Rectal smooth muscle tissue (tissue), 1 donor: ENCODE measurements at regions not wholly inside any gene's neighbourhood (a gene's known extent, or its start where the extent isn't known, plus 50 kb on each side); places are given as distances from the start of the nearest gene placed in this dataset.

ENCODE experiments used
- H3K27ac ChIP-seq: one replicate; pipeline ENCODE4 v1.7.0; 2013; ENCODE audit warnings: low read depth, low read length, inconsistent platforms
- H3K27me3 ChIP-seq: one replicate; pipeline ENCODE4 v1.7.0; 2013; ENCODE audit warnings: low read length; ENCODE audit not compliant: control insufficient read depth, insufficient read depth
- H3K36me3 ChIP-seq: one replicate; pipeline ENCODE4 v1.7.0; 2013; ENCODE audit warnings: low read length; ENCODE audit not compliant: control insufficient read depth, insufficient read depth
- H3K4me1 ChIP-seq: one replicate; pipeline ENCODE4 v1.7.0; 2013; ENCODE audit warnings: low read length; ENCODE audit not compliant: control insufficient read depth, insufficient read depth
- H3K4me3 ChIP-seq: one replicate; pipeline ENCODE4 v1.7.0; 2013; ENCODE audit warnings: low read length
- H3K9ac ChIP-seq: one replicate; pipeline ENCODE4 v1.7.0; 2013; ENCODE audit warnings: low read length

DNA sequence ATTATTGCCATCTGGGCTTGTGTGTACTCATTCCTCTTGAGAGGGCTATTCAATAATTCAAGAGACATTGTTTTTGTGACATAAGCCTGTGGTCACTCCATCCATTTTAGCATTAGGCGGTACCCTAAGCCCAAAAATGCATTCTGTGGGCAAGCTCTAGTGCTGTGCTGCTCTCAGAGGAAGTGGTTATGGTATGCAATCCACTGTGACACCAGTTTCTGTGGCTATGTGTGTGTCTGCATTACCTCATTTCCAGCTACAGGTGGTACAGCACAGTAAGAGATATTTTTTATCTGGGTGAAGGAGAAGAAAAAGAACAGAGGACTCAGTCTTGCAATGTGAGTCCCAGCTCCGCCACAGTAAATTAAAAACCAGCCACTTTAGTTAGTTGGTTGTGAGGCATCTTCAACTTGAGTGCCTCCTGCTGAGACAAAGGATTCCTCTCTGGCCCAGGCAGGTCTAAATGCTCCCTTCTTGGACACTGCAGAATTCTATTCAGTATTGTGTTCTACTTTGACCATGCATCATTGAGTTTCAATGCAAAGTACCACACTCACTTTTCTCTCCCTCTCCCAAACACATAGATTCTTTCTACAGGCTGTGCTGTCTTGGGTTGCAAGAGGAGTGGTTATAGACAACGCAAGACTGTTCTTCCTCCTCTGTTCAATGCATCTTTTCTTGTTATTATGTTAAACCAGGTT lies 777.8 kb upstream of the BRINP3 start:
- H3K4me3 ChIP-seq = no peak overlapping the region
- H3K4me1 ChIP-seq = no peaks in the 10 kb centered on the region
- no peaks in the 10 kb centered on the region for H3K27me3 ChIP-seq
- H3K36me3 ChIP-seq = no peaks in the 10 kb centered on the region
- no peak overlapping the region for H3K27ac ChIP-seq
- H3K9ac ChIP-seq = no peak overlapping the region

DNA sequence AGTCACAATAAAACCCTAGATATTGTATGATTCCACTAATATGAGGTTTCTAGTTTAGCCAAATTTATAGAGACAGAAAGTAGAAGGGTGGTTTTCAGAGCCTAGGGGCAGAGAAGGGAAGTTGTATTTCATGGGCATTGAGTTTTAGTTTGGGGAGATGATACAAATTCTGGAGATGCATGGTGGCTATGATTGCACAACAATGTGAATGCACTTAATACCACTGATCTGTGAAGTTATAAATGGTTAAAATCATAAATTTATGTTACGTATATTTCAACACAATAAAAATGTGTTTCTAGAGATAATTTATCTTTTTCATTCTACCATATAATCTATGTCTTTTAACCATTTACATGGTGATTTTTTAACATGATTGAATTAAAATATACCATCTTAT lies 779.3 kb upstream of the BRINP3 start:
- Histone ChIP-seq H3K36me3 (no peaks in the 10 kb centered on the region), H3K9ac (no peak overlapping the region), H3K4me3 (no peak overlapping the region), H3K27ac (no peak overlapping the region), H3K4me1 (no peaks in the 10 kb centered on the region), H3K27me3 (no peaks in the 10 kb centered on the region)

DNA sequence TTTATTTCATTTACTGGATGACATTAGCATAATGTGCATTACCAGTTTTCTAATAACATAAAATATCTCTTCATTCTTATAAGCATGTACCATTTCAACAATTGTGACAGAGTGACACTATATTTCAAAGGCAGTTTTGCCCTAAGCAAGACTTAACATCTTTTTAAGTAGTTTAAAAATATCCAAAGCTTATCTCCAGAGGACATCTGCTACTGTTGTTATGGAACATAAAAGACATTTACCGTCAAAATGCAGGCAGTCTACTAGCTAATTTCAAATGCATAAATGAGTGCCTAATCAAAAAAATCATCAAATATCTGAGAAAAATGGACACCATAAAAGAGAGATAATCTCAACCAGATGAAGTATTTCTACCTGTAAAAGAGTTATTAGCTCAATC lies 782.4 kb upstream of the BRINP3 start:
- H3K27ac ChIP-seq = no peak overlapping the region
- H3K9ac ChIP-seq = no peak overlapping the region

DNA sequence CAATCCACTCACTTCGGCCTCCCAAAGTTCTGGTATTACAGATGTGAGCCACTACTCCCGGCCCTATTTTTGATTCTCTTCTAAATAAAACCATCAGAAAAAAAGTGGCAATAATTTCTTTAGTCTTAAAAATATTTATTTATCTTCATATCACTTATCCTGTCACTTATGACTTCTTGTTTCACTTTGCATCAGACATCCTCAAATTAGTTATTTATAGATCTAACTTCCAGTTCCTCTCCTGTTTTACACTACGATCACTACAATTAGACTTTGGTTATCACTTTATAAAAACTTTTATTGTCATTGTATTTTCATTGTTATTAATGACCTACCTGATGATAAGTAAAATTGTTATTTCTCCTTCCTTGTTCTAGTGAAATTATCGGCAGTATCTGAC lies 783.4 kb upstream of the BRINP3 start:
- H3K4me3 ChIP-seq = no peak overlapping the region
- H3K9ac ChIP-seq = no peak overlapping the region
- no peaks in the 10 kb centered on the region for H3K27me3 ChIP-seq
- no peaks in the 10 kb centered on the region for H3K4me1 ChIP-seq
- H3K36me3 ChIP-seq = no peaks in the 10 kb centered on the region
- no peak overlapping the region for H3K27ac ChIP-seq

More for the DNA sequence above, 782.4 kb upstream of the BRINP3 start:
- Histone ChIP-seq H3K4me1 (no peaks in the 10 kb centered on the region), H3K36me3 (no peaks in the 10 kb centered on the region), H3K27me3 (no peaks in the 10 kb centered on the region), H3K4me3 (no peak overlapping the region)

DNA sequence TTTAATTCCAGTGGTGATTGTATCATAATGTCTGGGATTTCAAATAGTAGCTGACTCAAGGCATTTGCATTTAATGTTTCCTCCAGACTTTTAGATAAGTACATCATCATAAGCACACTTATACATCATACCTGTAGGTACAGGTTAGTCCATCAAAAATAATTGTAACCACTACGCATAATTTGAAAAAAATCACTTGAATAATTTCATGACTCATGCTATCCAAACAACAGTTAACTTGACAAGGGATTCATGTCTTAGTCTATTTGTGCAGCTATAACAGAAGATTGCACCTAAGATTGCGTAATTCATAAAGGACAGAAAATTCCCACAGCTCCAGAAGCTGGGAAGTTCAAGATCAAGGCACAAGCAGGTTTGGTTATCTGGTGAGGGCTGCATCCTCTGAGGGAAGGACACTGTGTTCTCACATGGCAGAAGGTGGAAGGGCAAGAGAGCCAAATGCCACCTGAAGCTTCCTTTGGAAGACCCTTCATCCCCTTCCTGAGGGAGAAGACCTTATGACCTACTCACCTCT lies 801.7 kb upstream of the BRINP3 start:
- H3K9ac ChIP-seq = no peak overlapping the region
- no peaks in the 10 kb centered on the region for H3K4me1 ChIP-seq
- H3K27ac ChIP-seq = no peak overlapping the region
- H3K4me3 ChIP-seq = no peak overlapping the region
- no peaks in the 10 kb centered on the region for H3K27me3 ChIP-seq
- H3K36me3 ChIP-seq = no peaks in the 10 kb centered on the region

DNA sequence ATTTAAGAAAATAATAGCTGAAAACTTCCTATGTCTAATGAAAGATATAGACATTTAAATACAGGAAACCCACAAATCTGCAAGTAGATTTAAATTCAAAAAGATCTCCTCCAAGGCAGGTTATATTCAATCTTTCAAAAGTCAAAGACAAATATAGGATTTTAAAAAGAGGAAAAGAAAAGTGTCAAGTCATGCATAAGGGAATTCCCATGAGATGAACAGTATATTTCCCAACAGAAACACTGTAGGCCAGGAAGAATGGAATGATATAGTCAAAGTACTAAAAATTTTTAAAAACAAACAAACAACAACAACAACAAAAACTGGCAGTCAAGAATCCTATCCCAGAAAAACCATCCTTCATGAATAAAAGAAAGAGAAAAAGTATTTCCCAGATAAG lies 806.5 kb upstream of the BRINP3 start:
- no peak overlapping the region for H3K4me3 ChIP-seq
- H3K4me1 ChIP-seq = no peaks in the 10 kb centered on the region
- H3K27me3 ChIP-seq = no peaks in the 10 kb centered on the region
- H3K27ac ChIP-seq = no peak overlapping the region
- no peak overlapping the region for H3K9ac ChIP-seq
- H3K36me3 ChIP-seq = no peaks in the 10 kb centered on the region

DNA sequence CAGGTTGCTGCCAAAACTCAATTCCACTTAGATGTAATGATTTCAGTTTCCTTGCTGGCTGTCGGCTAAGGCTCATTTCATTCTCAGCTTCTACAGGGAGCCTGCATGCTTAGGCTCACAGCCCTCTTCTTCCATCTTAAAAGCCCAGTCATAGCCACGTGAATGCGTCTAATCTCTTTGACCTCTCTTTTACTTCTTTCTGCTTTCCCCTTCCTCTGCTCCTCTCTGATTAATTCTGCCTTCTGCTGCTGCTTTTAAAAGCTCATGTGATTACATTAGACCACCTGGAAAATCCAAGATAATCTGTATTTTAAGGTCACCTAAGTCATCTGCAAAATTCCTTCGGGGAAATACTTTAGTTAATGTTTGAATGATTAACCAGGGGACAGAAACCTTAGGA lies 812.8 kb upstream of the BRINP3 start:
- Histone ChIP-seq H3K36me3 (no peaks in the 10 kb centered on the region), H3K4me1 (no peaks in the 10 kb centered on the region), H3K27ac (no peak overlapping the region), H3K27me3 (no peaks in the 10 kb centered on the region), H3K9ac (no peak overlapping the region), H3K4me3 (no peak overlapping the region)

DNA sequence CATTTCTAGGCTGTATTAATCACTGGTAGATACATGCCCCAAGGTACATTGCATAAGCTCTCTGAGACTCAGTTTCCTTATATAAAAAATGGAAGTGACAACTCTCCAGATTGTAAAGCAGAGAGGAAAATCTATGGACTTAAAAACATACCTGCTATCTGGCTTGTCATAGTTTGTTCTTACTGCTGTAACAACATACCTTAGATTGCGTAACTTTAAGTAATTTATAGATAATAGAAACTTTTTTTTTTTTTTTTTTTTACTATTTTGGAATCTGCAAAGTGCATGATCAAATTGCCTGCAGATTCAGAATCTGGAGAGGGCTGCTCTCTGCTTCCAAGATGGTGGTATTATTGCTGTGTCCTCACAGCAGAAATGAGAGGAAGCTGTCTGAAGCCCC lies 827.7 kb upstream of the BRINP3 start:
- Histone ChIP-seq H3K9ac (no peak overlapping the region), H3K4me1 (no peaks in the 10 kb centered on the region), H3K4me3 (no peak overlapping the region), H3K27me3 (no peaks in the 10 kb centered on the region), H3K36me3 (no peaks in the 10 kb centered on the region), H3K27ac (no peak overlapping the region)

DNA sequence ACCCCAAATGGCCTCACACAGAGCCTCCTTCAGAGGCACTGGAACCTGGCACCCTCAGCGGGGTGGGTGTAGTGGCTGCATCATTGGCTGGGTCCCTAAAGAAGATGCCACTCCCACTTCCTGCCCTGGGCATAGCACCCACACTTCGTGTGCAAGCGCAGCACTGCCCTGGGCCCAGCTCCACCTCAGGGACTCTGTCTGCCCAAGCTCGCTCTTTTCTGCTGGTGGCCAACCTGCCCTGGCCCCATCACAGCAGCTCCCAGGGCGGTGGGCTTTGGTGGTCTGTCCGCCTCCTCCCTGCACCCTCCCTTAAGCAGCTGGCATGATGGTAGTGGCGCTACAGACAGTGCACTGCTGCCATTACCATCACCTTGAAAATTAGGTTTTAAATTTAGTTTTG lies 829.3 kb upstream of the BRINP3 start:
- Histone ChIP-seq H3K27ac (no peak overlapping the region), H3K4me3 (no peak overlapping the region)

DNA sequence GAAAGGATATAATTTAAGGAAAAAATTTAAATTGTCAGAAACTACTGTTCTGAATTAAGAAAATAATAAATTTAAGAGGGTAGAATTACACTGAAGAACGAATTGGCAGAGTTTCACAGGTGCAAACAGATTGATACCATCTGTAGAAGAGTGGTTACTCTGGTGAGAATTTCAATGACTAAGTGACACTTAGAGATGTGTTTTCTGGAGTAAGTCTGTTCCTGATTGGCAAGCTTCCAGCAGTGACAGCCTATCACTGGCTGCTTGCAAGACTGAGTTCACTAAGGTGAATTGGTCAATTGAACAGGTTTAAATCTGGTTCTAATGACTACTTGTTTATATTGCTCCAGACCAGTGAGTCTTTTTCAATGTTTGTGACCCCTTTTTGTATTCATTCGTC lies 838.2 kb upstream of the RGS18 start:
- no peaks in the 10 kb centered on the region for H3K4me1 ChIP-seq
- H3K27ac ChIP-seq = no peak overlapping the region
- no peaks in the 10 kb centered on the region for H3K36me3 ChIP-seq
- H3K9ac ChIP-seq = no peak overlapping the region
- H3K27me3 ChIP-seq = no peaks in the 10 kb centered on the region
- no peak overlapping the region for H3K4me3 ChIP-seq

More for the DNA sequence above, 829.3 kb upstream of the BRINP3 start:
- Histone ChIP-seq H3K9ac (no peak overlapping the region), H3K27me3 (no peaks in the 10 kb centered on the region), H3K4me1 (no peaks in the 10 kb centered on the region), H3K36me3 (no peaks in the 10 kb centered on the region)

DNA sequence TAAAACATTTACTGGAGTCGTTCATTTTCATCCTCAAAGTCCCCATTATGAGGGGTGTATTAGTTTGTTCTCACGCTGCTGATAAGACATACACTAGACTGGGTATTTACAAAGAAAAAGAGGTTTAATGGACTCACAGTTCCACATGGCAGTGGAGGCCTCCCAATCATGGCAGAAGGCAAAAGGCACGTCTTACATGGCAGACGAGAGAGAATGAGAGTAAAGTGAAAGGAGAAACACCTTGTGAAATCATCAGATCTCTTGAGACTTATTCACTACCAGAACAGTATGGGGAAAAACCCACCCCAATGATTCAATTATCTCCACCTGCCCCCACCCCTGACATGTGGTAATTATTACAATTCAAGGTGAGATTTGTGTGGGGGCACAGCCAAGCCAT lies 830.4 kb upstream of the RGS18 start:
- no peak overlapping the region for H3K9ac ChIP-seq
- no peak overlapping the region for H3K27ac ChIP-seq

DNA sequence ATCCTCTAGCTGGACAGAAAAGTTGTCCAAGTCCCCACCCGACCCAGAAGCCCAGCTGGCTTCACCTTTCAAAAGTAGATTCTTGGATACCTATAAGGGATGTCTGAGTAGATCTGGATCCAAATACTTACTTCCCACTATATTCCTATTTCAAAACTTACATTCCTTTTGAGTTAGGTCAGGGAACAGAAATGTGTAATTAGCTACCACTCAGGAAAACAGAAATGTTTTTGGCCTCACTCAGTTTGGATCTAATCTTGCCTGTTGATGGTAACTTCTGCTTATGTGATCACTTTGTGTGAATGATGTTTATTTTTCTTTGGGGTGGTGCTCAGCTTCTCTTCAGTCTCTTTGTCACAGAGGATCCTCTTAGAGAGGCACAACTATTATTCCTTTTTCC lies 814.4 kb upstream of the RGS18 start:
- Histone ChIP-seq H3K27me3 (no peaks in the 10 kb centered on the region), H3K36me3 (no peaks in the 10 kb centered on the region), H3K27ac (no peak overlapping the region), H3K4me3 (no peak overlapping the region), H3K4me1 (no peaks in the 10 kb centered on the region), H3K9ac (no peak overlapping the region)

More for the DNA sequence above, 830.4 kb upstream of the RGS18 start:
- Histone ChIP-seq H3K27me3 (no peaks in the 10 kb centered on the region), H3K4me3 (no peak overlapping the region), H3K36me3 (no peaks in the 10 kb centered on the region), H3K4me1 (no peaks in the 10 kb centered on the region)

DNA sequence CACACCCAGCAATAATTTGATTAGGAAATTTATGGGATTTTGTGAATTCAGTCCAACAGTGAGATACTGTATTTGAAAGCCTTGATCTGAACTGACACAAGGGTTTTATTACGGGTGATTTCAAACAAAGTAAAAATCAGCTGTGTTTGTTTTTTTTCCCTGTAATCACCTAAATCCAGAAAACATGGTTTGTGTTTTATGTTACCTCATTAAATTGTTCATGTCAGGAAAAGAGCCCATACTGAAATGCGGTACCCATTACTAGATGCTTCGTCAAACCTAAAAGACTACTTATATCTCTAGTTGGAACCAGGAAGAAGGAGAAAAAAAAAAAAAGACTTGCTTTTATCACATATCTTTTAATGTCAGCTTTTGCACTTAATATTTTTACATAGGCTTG lies 811.9 kb upstream of the RGS18 start:
- H3K36me3 ChIP-seq = no peaks in the 10 kb centered on the region
- H3K9ac ChIP-seq = no peak overlapping the region
- no peak overlapping the region for H3K4me3 ChIP-seq
- no peak overlapping the region for H3K27ac ChIP-seq
- no peaks in the 10 kb centered on the region for H3K27me3 ChIP-seq
- no peaks in the 10 kb centered on the region for H3K4me1 ChIP-seq
